Activated naive CD4-positive, alpha-beta T cell treated with anti-CD3 and anti-CD28 coated beads for 36 hours (primary cell): ENCODE measurements at regions not wholly inside any gene's neighbourhood (a gene's known extent, or its start where the extent isn't known, plus 50 kb on each side); places are given as distances from the start of the nearest gene placed in this dataset.

ENCODE experiments used
- CTCF ChIA-PET: fragments of 350-600 bp; sonication (Branson Sonifier 250); formaldehyde crosslinking; loops from one replicate; lab custom pipeline; 2021; ENCODE audit warnings: antibody characterized with exemption; lab: Charles Lee
- DNase-seq: peaks from one replicate; pipeline ENCODE4 v3.0.0-alpha.2; 2020
- H3K27ac Mint-ChIP-seq: one replicate; pipeline ENCODE4 v1.8.0; 2021; ENCODE audit warnings: mild to moderate bottlenecking, mixed read lengths
- H3K27me3 Mint-ChIP-seq: one replicate; pipeline ENCODE4 v1.8.0; 2021; ENCODE audit warnings: low read depth, mixed read lengths
- H3K36me3 Mint-ChIP-seq: one replicate; pipeline ENCODE4 v1.8.0; 2021; ENCODE audit warnings: low read depth, mixed read lengths
- H3K4me1 Mint-ChIP-seq: one replicate; pipeline ENCODE4 v1.8.0; 2021; ENCODE audit warnings: low read depth, mixed read lengths
- H3K4me3 Mint-ChIP-seq: one replicate; pipeline ENCODE4 v1.8.0; 2021; ENCODE audit warnings: mild to moderate bottlenecking, moderate library complexity, mixed read lengths
- H3K9me3 Mint-ChIP-seq: one replicate; pipeline ENCODE4 v1.8.0; 2021; ENCODE audit warnings: mixed read lengths
- intact Hi-C: fragments of 100-400 bp; cut with micrococcal nuclease; formaldehyde crosslinking; loops from one replicate; pipeline ENCODE4 v1.15.1; 2023

DNA sequence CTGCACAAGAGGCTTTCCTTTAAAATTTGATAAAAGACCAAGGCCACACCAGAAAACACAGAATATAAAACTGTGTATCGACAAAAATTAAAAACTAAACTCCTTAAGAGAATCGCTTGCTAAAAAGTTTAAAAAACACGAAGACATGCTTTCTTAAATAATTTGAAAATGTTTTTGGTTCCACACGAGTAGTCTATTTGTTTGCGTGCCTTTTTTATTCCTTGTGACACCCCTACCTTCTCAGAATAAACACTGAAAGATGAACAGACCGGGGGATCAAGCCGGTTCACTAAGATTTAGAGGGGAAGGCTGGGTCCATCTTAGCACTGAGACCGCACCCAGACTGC lies 256.4 kb upstream of the STARD13 start:
- Mint-ChIP-seq H3K9me3 (no peaks in the 10 kb centered on the region), H3K27ac (peak overlapping the region; percentile 99), H3K27me3 (no peaks in the 10 kb centered on the region), H3K4me1 (peaks cover 53% of the 10 kb centered on the region), H3K36me3 (no peaks in the 10 kb centered on the region), H3K4me3 (peak overlapping the region; percentile 79)
- no peak for DNase-seq
- intact Hi-C loops = loop anchor here (1.0 to 10.0 kb wide), 24 partner anchors 71 to 1623 kb away; partner anchors contain the start of genes BRCA2, FRY, N4BP2L1 and N4BP2L2
- CTCF ChIA-PET = no interaction called here

DNA sequence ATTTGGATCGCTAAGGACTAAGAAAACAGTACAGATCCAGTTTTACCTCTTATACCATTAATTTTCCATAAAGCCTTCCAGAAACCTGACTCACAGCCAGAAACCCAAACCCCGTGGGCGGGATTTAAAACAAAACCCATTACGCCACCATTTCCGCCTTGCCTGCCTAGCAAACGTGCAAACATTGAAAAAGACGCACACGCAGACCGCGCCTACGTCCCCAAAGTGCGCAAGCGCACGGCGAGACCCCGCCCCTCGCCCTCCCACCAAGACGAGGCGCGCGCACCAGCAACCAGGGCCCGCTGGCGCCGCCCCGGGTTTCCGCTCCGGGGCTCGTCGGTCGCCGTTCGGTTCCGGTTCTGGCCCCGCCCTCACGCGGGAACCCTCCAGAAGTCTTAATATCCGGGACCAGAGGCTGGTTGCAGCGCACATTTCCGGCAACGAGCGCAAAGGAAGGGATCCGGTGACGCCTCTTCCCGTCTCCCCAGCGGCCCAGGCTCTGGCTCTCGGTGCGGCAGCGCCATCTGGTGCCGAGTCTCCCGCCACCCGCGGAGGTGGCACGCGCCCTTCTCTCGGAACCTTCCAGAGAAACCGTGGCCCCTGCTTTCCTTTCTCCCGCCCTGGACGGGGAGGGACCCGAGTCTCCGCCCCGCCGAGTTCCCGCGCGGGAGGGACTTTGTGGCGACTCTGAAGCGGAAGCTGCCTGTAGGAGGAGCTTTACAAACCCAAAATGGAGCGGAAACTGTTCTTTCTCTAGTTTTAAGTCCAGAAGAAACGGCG lies 256.9 kb upstream of the STARD13 start:
- CTCF ChIA-PET = interaction anchor here (0.7 to 2.8 kb wide), 14 partner anchors 9 to 961 kb away, joined by 3 to 55 read pairs (median 3); no protein-coding TSS in a partner anchor
- H3K4me3 Mint-ChIP-seq = peak overlapping the region; percentile 79
- peak overlapping the region; percentile 99 for H3K27ac Mint-ChIP-seq
- intact Hi-C loops = loop anchor here (1.0 to 10.0 kb wide), 26 partner anchors 71 to 1622 kb away; partner anchors contain the start of genes BRCA2, FRY, N4BP2L1 and N4BP2L2
- H3K36me3 Mint-ChIP-seq = no peaks in the 10 kb centered on the region
- H3K27me3 Mint-ChIP-seq = no peaks in the 10 kb centered on the region
- no peaks in the 10 kb centered on the region for H3K9me3 Mint-ChIP-seq
- DNase-seq = peak; percentile 98
- H3K4me1 Mint-ChIP-seq = peaks cover 54% of the 10 kb centered on the region

DNA sequence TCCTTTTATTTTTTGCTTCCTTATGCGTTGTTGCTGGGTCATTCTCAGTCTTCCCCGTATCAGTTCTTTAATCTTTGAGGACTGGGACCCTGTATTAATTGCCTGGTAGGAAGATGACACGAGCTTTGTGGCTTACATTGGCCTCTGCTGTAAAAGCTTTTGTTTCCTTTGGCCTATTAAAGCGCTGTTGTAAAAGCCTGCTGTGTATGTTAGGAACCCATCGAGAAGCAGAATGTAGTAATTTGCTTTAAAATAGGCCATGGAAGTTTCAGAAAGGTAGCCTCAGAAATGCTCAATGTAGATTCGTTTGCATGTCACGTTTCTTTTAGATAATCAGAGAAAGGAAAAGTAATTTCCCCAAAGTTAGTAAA lies 257.5 kb upstream of the STARD13 start:
- Mint-ChIP-seq H3K27ac (peak overlapping the region; percentile 99), H3K27me3 (no peaks in the 10 kb centered on the region), H3K4me3 (peak overlapping the region; percentile 79), H3K9me3 (no peaks in the 10 kb centered on the region), H3K4me1 (peaks cover 50% of the 10 kb centered on the region), H3K36me3 (no peaks in the 10 kb centered on the region)
- CTCF ChIA-PET = interaction anchor here (0.7 to 2.8 kb wide), 15 partner anchors 10 to 962 kb away, joined by 3 to 55 read pairs (median 3); no protein-coding TSS in a partner anchor
- intact Hi-C loops = loop anchor here (1.0 to 10.0 kb wide), 12 partner anchors 181 to 1622 kb away; partner anchors contain the start of genes FRY and NBEA
- DNase-seq = no peak

DNA sequence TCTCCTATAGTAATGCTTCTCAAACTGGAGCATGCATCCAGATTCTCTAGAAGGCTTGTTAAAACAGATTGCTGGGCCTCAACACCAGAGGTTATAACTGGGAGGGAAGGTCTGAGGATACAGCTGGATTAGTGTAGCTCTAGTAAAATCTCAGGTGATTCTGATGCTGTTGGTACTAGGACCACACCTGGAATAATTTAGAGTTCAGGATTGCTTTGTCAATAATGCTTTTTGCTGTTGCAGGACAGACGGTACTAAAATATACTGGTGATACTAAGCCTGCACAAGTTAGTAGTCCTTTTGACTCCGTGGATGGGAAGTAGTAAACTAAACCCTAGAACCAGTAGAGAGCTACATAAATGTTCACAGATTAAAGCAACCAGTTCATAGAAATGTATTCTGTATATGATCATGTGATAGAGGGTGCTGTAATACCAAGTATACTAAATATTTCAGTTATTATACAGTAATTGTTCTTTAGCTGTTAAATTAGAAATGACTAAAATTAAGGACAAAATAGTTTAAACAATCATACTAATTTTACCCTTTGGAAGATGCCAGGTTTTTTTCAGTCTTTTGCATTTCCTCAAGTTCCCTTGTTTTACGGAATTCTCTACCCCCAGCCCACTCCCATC lies 258.2 kb upstream of the STARD13 start:
- peak overlapping the region; percentile 99 for H3K27ac Mint-ChIP-seq
- no peaks in the 10 kb centered on the region for H3K36me3 Mint-ChIP-seq
- no peak for DNase-seq
- peaks cover 48% of the 10 kb centered on the region for H3K4me1 Mint-ChIP-seq
- H3K4me3 Mint-ChIP-seq = peak overlapping the region; percentile 79
- intact Hi-C loops = loop anchor here (1.0 to 10.0 kb wide), 12 partner anchors 181 to 1621 kb away; partner anchors contain the start of genes FRY and NBEA
- H3K9me3 Mint-ChIP-seq = no peaks in the 10 kb centered on the region
- CTCF ChIA-PET = interaction anchor here (0.7 to 2.8 kb wide), 14 partner anchors 10 to 962 kb away, joined by 3 to 55 read pairs (median 3); no protein-coding TSS in a partner anchor
- no peaks in the 10 kb centered on the region for H3K27me3 Mint-ChIP-seq

DNA sequence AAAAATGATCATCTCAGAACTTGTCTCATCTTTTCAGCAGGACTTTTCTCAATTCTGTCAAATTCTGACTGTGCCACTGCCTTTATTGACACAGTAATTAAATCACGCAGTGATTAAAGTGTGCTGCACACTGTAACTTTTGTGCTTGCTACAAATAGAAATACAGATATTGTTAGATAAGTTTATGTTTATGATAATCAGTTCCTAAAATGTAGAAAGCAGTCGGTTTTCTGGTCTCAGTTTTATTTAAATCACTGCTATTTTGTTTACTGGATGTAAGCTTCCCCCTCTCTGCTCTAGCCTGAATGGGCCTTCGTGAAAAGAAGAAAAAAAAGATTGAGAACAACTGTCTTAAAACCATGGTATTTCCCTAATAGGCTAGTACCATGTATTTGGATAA lies 258.8 kb upstream of the STARD13 start:
- CTCF ChIA-PET = interaction anchor here (0.6 to 2.8 kb wide), 6 partner anchors 15 to 894 kb away, joined by 3 to 55 read pairs (median 4); no protein-coding TSS in a partner anchor
- DNase-seq = no peak
- Mint-ChIP-seq H3K9me3 (no peaks in the 10 kb centered on the region), H3K4me1 (peaks cover 48% of the 10 kb centered on the region), H3K4me3 (peak overlapping the region; percentile 79), H3K36me3 (no peaks in the 10 kb centered on the region), H3K27ac (peak overlapping the region; percentile 99), H3K27me3 (no peaks in the 10 kb centered on the region)
- intact Hi-C loops = loop anchor here (5.0 to 10.0 kb wide), 5 partner anchors 750 to 1512 kb away; partner anchors contain the start of genes FRY and NBEA

DNA sequence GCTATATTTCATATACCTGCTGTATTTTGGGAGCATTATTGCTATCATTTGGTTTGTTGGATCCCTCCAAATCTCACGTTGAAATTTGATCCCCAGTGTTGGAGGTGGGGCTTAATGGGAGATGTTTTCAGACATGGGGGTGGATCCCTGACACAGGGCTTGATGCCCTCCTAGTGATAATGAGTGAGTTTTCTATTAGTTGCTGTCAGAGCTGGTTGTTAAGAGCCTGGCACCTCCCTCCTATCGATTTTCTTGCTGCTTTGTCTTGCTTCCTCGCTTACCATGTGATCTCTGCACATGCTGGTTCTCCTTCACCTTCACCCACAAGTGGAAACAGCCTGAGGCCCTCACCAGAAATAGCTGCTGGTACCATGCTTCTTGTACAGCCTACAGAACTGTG lies 259.9 kb upstream of the STARD13 start:
- peak overlapping the region; percentile 76 for H3K27ac Mint-ChIP-seq
- no peaks in the 10 kb centered on the region for H3K36me3 Mint-ChIP-seq
- CTCF ChIA-PET = interaction anchor here (1.2 kb wide), 1 partner anchor 14 kb away, joined by 3 read pairs; no protein-coding TSS in a partner anchor
- no peaks in the 10 kb centered on the region for H3K9me3 Mint-ChIP-seq
- no peak overlapping the region for H3K4me3 Mint-ChIP-seq
- peaks cover 39% of the 10 kb centered on the region for H3K4me1 Mint-ChIP-seq
- no peak for DNase-seq
- H3K27me3 Mint-ChIP-seq = no peaks in the 10 kb centered on the region
- intact Hi-C loops = loop anchor here (10.0 kb wide), 2 partner anchors 751 to 1399 kb away; partner anchors contain the start of gene NBEA

DNA sequence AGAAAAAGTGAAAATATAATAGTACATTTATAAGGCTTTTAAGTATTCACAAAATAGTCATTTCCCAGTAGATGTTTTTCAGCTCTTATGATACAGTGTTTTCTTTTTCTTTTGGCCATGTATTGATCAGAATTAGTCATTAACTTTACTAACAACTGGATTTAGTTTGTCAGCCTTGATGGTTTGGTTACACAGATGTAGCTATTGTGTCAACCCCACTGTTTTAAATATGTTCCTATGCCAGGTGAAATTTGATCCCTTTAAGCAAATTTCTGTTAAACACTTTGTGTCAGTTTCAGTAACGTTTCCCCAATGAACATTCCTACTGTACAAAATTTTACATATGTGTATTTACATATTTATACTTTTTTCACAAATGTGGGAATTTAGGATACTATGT lies 261.5 kb upstream of the STARD13 start:
- Mint-ChIP-seq H3K27me3 (no peaks in the 10 kb centered on the region), H3K36me3 (no peaks in the 10 kb centered on the region), H3K9me3 (no peaks in the 10 kb centered on the region), H3K27ac (no peak overlapping the region), H3K4me1 (peaks cover 25% of the 10 kb centered on the region), H3K4me3 (no peak overlapping the region)
- intact Hi-C loops = loop anchor here (10.0 kb wide), 2 partner anchors 752 to 1398 kb away; partner anchors contain the start of gene NBEA
- CTCF ChIA-PET = interaction anchor here (0.8 to 1.3 kb wide), 2 partner anchors 160 to 176 kb away, joined by 3 to 6 read pairs; no protein-coding TSS in a partner anchor
- no peak for DNase-seq

DNA sequence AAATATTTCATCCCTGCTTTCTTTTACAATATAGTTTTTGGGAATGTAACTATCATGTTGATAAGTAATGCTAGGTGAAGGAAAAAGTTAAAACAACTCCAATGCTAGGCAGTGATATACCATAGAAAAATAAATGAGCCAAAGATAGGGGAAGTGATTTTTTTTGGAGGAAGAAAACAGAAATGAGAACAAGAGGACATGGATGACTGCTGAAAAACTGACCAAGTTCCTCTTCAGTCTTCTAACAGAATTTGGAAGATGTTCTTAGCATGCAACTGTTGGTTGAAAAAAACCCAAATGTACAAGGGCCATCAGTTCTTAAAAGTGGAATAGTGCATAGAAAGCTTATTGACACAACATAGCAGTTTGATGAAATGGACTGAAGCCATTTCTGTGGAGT lies 262.5 kb upstream of the STARD13 start:
- Mint-ChIP-seq H3K36me3 (no peaks in the 10 kb centered on the region), H3K4me1 (peaks cover 28% of the 10 kb centered on the region), H3K4me3 (no peak overlapping the region), H3K9me3 (no peaks in the 10 kb centered on the region), H3K27ac (no peak overlapping the region), H3K27me3 (no peaks in the 10 kb centered on the region)
- intact Hi-C loops = loop anchor here (10.0 kb wide), 2 partner anchors 753 to 1397 kb away; partner anchors contain the start of gene NBEA
- CTCF ChIA-PET = interaction anchor here (0.6 kb wide), 1 partner anchor 1061 kb away, joined by 4 read pairs; no protein-coding TSS in a partner anchor
- DNase-seq = no peak

DNA sequence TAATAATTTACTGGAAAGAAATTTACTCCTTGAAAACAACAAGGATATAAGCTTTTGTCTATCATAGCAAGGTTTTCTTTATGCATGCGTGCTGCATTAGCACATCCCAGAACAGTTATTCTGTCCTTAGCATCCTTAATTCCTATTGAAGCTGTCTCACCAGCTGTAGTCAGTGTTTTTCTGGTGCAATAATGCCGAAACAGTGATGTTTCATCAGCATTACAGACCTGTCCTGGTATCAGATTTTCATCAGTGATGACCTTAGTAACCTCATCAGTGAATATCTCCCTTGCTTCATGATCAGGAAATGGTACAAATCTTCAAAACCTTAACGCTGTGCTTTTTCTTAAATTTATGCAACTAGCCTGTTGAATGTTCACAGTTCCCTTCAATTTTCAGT lies 264.7 kb upstream of the STARD13 start:
- no peaks in the 10 kb centered on the region for H3K27me3 Mint-ChIP-seq
- no peak overlapping the region for H3K4me3 Mint-ChIP-seq
- CTCF ChIA-PET = no interaction called here
- no peaks in the 10 kb centered on the region for H3K36me3 Mint-ChIP-seq
- intact Hi-C loops = no loop called here
- peaks cover 22% of the 10 kb centered on the region for H3K4me1 Mint-ChIP-seq
- DNase-seq = no peak
- H3K27ac Mint-ChIP-seq = no peak overlapping the region
- H3K9me3 Mint-ChIP-seq = no peaks in the 10 kb centered on the region

DNA sequence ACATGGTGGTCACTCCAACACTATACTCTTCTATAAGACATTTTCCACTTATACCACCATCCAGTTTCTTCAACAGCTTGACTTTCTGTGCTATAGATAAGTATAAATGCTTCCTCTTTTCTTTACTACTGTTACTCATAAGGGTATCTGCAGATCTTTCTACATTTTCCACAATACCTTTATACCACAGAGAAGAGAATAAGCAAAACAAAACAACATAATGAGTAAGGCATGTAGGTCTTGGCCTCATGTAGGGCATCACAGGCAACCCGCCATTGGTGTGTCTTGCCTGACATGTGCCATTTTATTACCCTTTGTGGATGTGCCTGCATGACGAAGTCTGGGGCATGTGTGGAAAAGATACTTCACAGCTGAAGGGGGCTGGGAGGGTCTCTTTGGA lies 265.3 kb upstream of the STARD13 start:
- intact Hi-C loops = no loop called here
- Mint-ChIP-seq H3K27me3 (no peaks in the 10 kb centered on the region), H3K9me3 (no peaks in the 10 kb centered on the region), H3K27ac (peak overlapping the region; percentile 37), H3K36me3 (no peaks in the 10 kb centered on the region), H3K4me1 (peaks cover 18% of the 10 kb centered on the region), H3K4me3 (no peak overlapping the region)
- DNase-seq = no peak
- CTCF ChIA-PET = no interaction called here

DNA sequence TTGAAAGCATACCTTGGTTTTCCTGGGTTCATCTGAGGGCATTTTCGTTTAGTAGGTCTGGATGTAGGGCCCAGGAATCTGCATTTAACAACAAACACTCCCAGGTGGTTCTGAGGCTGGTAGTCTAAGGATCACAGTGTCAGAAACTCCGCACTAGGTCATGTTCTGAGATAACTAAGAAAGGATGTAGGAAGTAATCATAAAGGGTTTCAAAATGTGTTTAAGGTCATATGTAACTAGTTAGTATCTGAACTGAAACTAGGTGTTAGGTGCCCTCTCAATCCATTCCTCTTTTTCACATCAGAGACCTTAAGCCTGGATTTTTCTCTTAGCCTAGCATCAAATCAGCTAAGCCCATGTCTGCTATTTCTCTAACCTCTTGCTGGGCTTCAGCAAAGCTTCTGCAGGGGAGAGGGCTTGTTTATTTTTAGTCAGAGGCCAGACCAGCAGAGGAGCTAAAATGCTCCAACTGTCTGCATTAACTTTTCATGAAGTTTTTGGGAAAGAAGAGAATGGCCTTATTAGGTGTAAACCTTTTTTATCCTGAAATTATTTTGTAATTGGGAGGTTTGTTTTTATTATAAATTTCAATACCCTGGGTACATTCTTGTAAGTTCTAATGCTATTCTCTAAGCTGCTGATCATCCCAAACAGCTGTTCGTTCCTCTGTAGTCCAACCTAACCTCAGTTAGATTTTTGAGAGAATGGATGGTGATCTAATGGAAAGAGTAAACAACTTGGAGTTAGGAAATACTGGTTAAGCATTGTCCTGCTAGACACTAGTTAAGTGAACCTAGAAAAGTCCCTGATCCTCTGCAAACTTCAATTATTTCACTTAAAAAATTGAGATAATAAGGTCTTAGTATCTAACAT lies 262.8 kb upstream of the RFC3 start:
- H3K27ac Mint-ChIP-seq = no peak overlapping the region
- CTCF ChIA-PET = interaction anchor here (1.2 kb wide), 1 partner anchor 168 kb away, joined by 3 read pairs; no protein-coding TSS in a partner anchor
- H3K36me3 Mint-ChIP-seq = no peaks in the 10 kb centered on the region
- H3K4me3 Mint-ChIP-seq = no peak overlapping the region
- no peak for DNase-seq
- intact Hi-C loops = no loop called here
- H3K9me3 Mint-ChIP-seq = no peaks in the 10 kb centered on the region
- peaks cover 7% of the 10 kb centered on the region for H3K4me1 Mint-ChIP-seq
- no peaks in the 10 kb centered on the region for H3K27me3 Mint-ChIP-seq
